BJ (cell line): ENCODE measurements at regions not wholly inside any gene's neighbourhood (a gene's known extent, or its start where the extent isn't known, plus 50 kb on each side); places are given as distances from the start of the nearest gene placed in this dataset.

Experiments
- CTCF ChIA-PET: fragments of 350-600 bp; formaldehyde crosslinking; extraction: SDS; loops from one replicate; lab custom pipeline; 2021; ENCODE audit warnings: antibody characterized with exemption, inconsistent platforms; lab: Yijun Ruan, JAX
- POLR2A ChIA-PET: fragments of 300-600 bp; sonication (Branson Sonifier 250); formaldehyde crosslinking; extraction: SDS; loops from one replicate; lab custom pipeline; 2021; ENCODE audit warnings: antibody characterized with exemption; lab: Charles Lee
- DNase-seq: peaks from one replicate; pipeline ENCODE4 v3.0.0-alpha.2; 2011; ENCODE audit warnings: low read depth
- H3K27me3 ChIP-seq: 2 replicates; pipeline ENCODE4 v1.6.0; 2011; ENCODE audit warnings: low read length; ENCODE audit not compliant: control insufficient read depth, insufficient read depth
- H3K36me3 ChIP-seq: 2 replicates; pipeline ENCODE4 v1.5.1; 2011; ENCODE audit warnings: low read length; ENCODE audit not compliant: control insufficient read depth, insufficient read depth
- H3K4me3 ChIP-seq: 2 replicates; pipeline ENCODE4 v1.5.1; 2011; ENCODE audit warnings: low read depth, mild to moderate bottlenecking, control low read depth, low read length
- TF ChIP-seq, protein P1 (sequence below): IDR thresholded peaks from 2 replicates; pipeline ENCODE4 v1.5.1; 2011; ENCODE audit warnings: low read depth, mild to moderate bottlenecking, control low read depth, inconsistent platforms, low read length, moderate library complexity; ENCODE audit not compliant: insufficient read depth

DNA sequence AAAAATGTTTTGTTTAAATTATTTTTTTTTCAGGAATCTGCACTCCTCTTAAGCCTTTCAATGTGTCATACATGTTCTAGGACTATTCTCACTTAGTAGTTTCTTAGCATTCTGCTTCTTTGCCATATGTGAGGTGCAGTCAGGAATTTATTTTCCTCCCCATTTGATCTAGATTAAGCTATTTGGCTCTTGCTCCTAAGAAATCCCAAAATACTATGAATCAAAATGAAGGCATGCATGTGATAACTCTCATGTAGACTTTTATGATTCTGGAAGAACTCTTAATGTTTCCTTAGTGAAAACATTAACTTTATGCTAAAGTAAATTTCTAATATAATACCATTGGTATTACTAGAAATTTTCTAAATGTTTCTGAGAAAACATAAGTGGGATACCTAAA, 664.5 kb downstream of the RAPGEF2 start:
- ChIA-PET POLR2A (no interaction called here), CTCF (no interaction called here)
- Histone ChIP-seq H3K27me3 (no peaks in the 10 kb centered on the region), H3K4me3 (no peak overlapping the region), H3K36me3 (no peaks in the 10 kb centered on the region)
- TF ChIP-seq, protein P1, sequence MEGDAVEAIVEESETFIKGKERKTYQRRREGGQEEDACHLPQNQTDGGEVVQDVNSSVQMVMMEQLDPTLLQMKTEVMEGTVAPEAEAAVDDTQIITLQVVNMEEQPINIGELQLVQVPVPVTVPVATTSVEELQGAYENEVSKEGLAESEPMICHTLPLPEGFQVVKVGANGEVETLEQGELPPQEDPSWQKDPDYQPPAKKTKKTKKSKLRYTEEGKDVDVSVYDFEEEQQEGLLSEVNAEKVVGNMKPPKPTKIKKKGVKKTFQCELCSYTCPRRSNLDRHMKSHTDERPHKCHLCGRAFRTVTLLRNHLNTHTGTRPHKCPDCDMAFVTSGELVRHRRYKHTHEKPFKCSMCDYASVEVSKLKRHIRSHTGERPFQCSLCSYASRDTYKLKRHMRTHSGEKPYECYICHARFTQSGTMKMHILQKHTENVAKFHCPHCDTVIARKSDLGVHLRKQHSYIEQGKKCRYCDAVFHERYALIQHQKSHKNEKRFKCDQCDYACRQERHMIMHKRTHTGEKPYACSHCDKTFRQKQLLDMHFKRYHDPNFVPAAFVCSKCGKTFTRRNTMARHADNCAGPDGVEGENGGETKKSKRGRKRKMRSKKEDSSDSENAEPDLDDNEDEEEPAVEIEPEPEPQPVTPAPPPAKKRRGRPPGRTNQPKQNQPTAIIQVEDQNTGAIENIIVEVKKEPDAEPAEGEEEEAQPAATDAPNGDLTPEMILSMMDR = no peak
- DNase-seq = no peak

DNA sequence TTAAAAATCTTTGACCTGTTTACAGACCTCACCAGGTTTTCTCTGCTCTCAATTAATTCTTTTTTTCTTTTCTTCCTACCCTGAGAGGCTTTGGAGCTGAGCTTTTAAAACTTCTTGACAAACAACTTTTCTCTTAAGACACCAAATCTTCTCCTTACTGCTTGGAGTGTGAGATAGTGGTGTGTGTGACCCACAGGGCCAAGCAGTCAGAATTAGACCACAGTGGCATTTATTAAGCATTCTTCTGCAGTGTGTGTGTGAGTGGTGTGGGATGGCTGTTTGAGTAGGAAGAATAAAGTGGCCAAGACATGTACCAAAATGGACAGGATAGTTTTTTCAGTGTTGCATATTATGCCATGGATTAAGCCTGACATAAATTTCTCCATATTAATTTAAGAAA, 665.1 kb downstream of the RAPGEF2 start:
- ChIA-PET POLR2A (no interaction called here), CTCF (no interaction called here)
- Histone ChIP-seq H3K27me3 (no peaks in the 10 kb centered on the region), H3K4me3 (no peak overlapping the region), H3K36me3 (no peaks in the 10 kb centered on the region)
- TF ChIP-seq, protein P1 = no peak
- DNase-seq = peak; percentile 4

DNA sequence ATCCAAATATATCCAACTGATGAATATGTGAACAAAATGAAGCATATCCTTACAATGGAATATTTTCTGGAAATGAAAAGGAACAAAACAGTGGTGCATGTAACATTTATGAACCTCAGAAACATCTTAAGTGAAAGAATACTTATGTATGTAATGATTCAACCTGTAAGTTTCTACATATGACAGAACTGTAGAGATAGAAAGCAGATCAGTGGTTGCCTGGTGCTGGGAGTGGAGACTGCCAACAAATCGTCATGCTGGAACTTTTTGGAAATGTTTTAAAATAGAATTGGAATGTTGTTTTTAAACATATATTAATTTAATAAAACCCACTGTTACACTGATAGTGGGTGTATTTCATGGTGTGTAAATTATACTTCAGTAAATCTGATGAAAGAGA, 667.5 kb downstream of the RAPGEF2 start:
- Histone ChIP-seq H3K36me3 (no peaks in the 10 kb centered on the region), H3K4me3 (no peak overlapping the region), H3K27me3 (no peaks in the 10 kb centered on the region)
- TF ChIP-seq, protein P1 = no peak
- POLR2A ChIA-PET = no interaction called here
- no peak for DNase-seq
- CTCF ChIA-PET = interaction anchor here (1.1 kb wide), 1 partner anchor 14 kb away, joined by 3 read pairs; no protein-coding TSS in a partner anchor

DNA sequence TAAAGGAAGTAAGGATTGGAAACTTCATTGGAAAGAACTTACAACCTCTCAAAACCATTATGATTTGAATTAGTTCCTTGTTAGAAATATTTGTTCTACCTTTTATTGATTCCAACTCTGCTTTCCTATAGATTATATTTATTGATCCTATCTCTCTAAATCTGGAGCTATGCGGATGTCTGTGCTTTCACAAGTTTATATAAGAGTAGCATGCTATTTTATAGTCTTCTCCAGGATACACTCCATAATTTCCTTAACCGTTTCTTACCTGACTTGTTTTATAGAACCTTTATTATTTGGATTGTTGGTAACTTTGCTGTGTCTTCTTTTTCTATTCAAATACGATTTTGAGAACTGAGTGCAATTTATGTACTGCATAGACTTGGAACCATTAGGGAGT, 668.1 kb downstream of the RAPGEF2 start:
- ChIA-PET CTCF (interaction anchor here (1.1 kb wide), 1 partner anchor 14 kb away, joined by 3 read pairs; no protein-coding TSS in a partner anchor), POLR2A (no interaction called here)
- TF ChIP-seq, protein P1 = no peak
- no peak for DNase-seq
- H3K36me3 ChIP-seq = no peaks in the 10 kb centered on the region
- H3K4me3 ChIP-seq = no peak overlapping the region
- H3K27me3 ChIP-seq = no peaks in the 10 kb centered on the region

DNA sequence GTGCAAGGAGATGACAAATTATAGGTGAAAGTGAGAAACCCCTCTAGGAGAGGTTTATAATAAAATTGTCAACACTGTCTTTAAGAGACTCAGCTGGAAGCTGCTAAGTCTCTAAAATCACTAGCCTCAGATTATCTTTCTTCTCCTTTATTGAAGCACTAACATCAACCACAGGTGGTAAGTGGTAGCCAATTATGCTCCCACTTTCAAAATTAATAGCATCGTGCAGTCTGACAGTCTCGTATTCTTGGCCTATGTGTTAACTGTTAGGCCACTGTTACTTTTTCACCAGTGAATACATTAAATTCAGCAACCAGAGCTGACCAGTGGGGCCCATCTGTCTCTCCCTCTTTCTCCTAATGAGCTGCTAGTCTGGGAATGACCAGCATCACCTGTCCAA, 674.1 kb downstream of the RAPGEF2 start:
- POLR2A ChIA-PET = no interaction called here
- H3K27me3 ChIP-seq = no peaks in the 10 kb centered on the region
- CTCF ChIA-PET = interaction anchor here (0.6 kb wide), 1 partner anchor 147 kb away, joined by 3 read pairs; no protein-coding TSS in a partner anchor
- H3K4me3 ChIP-seq = no peak overlapping the region
- no peak for DNase-seq
- TF ChIP-seq, protein P1 = no peak
- H3K36me3 ChIP-seq = no peaks in the 10 kb centered on the region
